ENCODE measurements at regions not wholly inside any gene's neighbourhood (a gene's known extent, or its start where the extent isn't known, plus 50 kb on each side); places are given as distances from the start of the nearest gene placed in this dataset.
A peak's percentile ranks its signal among the peaks of the same experiment; 100 is the strongest.
"Not testable (repeated sequence)": the region's sequence is repeated elsewhere in the genome, so short reads cannot be mapped to it uniquely, and the experiment has no call there.

- no peak for DNase-seq
These were observed 150.5 kb upstream of the THUMPD2 start for GRCh38 chr2:39929531-39929930.

GRCh38 chr2:39925312-39925711 lies 146.3 kb upstream of the THUMPD2 start:
- DNase-seq, result no peak

DNA sequence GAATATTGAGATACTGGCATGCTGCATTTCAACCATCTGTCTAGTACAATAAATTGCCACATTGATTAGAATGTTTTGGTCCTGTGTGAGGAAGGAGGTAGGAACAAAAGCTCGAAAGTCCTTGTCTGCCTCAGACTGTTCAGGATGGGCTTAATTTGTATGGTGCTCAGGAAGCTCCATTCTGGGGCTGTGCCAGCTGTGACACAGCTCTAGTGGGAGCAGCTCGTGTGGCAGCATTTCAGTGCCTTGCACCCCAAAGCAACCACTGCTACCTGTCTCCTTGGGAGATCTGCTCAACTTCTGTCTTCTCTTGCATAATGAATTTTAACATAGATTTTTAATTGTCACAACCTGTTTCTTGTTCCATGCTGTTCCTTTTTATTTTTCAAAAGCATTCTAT lies 144.4 kb upstream of the THUMPD2 start:
- no peak for DNase-seq

DNA sequence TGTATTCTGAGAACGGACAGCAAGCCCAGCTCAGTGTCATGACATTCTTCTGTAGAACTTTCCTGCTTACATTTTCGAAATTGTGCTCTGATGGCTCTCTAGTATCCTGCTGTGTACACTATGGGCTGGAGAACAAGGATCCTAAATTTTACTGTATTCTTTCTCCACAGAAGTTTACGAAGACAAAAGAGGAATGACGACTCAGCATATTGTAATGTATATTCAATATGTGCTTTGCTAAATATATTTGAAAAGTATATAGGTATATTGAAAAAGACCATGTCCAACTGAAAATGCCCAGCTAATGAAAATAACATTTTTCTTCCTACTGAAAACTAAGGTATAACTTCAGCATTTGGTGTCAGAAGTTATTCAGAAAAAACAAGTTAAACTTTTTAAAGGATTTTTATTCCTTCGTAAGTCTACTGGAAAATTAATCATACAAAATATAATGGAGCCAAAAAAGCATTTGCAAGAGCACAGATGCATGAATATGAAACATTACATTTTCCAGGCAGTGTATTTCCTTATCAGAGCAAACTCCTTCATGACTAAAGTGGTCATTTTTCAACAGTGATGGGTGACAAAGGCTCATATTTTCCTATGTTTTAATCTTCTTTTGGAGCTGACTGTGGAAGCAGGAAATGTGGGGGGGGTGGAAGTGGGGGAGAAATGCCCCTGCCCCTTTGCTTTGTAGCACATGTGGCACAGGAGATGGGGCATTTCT lies 143.8 kb upstream of the THUMPD2 start:
- DNase-seq, result no peak

- peak; percentile 21 for DNase-seq
These were observed 141.3 kb upstream of the THUMPD2 start for GRCh38 chr2:39920307-39920801.

GRCh38 chr2:39919511-39920306 lies 140.7 kb upstream of the THUMPD2 start:
- peak; percentile 61 for DNase-seq

DNA sequence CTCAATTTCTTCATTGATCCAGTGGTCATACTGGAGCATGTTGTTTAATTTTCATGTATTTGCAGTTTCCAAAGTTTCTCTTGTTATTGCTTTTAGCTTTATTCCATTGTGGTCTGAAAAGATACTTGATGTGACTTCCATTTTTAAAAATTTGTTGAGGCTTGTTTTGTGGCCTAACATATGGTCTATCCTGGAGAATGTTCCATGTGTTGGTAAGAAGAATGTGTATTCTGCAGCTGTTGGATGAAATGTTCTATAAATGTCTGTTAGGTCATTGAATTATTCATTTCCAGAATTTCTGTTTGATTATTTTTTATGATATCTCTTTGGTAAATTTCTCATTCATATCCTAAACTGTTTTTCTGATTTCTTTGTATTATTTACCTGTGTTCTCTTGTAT lies 139.8 kb upstream of the THUMPD2 start:
- no peak for DNase-seq

DNA sequence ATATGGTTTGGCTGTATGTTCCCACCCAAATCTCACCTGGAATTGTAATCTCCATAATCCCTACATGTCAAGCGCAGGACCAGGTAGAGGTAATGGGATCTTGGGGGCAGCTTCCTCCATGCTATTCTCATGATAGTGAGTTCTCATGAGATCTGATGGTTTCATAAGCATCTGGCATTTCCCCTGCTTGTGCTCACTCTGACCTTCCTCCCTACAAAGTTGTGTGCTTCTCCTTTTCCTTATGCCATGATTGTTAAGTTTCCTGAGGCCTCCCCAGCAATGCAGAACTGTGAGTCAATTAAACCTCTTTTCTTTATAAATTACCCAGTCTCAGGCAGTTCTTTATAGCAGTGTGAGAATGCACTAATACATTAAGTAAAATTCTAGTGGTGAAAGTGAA lies 138.3 kb upstream of the THUMPD2 start:
- not testable (repeated sequence) for DNase-seq

GRCh38 chr2:39914949-39915348 lies 135.9 kb upstream of the THUMPD2 start:
- no peak for DNase-seq

DNA sequence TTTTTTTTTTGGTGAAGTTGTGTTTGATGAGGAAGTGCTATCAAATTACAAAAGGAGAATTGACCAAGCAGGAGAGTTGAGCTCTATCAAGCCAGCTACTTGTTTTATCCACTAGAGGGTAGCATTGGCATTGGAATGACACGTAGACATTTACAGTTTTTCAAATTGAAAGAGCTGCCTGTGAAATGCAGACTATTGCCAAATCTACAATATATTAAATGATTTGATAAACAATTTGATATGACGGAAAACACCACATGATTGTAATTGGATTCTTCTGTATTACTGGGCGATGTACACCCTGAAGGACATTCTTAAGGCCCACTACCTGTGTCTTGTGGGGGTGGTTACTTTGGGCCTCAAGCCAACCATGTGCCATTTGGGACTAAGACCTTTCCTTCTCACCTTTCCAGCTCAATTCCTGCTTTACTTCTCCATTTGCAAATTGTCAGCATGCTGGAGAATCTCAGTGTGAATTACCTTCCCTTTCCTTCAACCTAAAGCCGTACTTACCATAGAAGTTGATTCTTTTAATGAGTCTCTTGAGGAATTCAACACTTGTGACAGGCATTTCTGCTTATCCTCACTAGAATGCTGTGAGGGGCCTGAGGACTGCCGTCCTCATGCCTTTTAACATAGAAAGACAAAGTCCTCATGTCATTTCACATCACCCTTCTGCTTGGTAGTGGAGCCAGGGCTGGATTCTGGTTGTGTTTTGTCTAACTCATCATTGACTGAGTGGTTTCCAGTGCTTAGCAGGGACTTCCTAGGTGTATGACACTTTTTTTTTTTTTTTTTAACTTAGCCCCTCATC lies 134.8 kb upstream of the THUMPD2 start:
- peak; percentile 61 for DNase-seq

- DNase-seq, result no peak
These were observed 123.0 kb upstream of the THUMPD2 start for GRCh38 chr2:39902103-39902502.

- no peak for DNase-seq
These were observed 119.9 kb upstream of the THUMPD2 start for GRCh38 chr2:39898934-39899333.

DNA sequence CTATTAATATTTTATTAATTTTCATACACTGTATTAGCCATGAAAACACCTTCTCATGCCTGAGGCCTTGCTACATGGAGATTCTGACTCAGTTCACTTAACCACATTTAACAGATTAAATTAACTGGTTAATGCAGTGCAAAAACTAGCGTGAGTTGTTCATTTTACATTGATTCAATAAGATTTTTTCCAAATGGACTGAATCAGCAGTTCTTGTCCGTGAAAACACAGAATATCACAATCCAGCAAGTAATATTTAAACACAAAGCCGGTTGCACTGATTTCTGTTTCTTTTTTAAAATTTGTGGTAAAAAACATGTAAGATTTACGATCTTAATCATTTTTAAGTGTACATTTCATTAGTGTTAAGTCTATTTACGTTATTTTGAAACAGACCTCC lies 118.2 kb upstream of the THUMPD2 start:
- DNase-seq, result no peak

DNA sequence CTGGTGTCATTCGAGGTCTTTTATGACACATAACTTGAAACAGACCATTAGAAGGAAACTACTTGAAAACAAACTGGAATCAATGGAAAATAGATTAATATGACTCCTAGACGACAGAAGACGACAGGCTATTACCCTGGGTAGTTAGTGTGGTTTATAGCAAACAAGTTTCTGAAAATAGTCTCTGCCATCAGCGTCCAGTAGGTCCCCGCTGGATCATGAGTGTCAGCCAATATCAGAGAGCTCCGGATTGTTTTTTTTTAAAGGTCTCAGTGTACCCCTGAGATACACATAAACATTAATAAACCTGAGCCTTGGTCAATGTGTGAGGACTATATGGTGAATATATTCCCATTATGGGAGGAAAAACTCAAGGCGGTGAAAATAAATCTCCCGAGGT lies 115.0 kb upstream of the THUMPD2 start:
- DNase-seq, result no peak

- DNase-seq, result no peak
These were observed 114.6 kb upstream of the THUMPD2 start for GRCh38 chr2:39893616-39894015.

DNA sequence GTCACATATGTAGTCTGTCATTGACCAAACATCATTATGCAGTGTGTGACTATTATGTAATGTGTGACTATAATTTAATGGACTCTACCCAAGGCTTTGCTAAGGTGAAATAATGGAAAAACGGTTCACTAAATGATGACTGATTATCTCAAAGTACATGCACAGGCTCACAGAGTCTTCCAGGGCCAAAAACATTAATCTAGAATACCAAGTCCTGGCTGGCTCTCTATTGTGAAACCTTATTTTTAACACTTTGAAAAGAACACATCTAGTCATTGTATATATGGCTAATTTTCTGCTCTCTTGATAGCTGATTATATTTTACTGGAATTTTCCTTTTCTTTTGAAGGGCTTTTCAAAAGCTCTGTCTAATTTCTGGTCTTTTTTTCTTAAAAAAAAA lies 102.9 kb upstream of the THUMPD2 start:
- no peak for DNase-seq

DNA sequence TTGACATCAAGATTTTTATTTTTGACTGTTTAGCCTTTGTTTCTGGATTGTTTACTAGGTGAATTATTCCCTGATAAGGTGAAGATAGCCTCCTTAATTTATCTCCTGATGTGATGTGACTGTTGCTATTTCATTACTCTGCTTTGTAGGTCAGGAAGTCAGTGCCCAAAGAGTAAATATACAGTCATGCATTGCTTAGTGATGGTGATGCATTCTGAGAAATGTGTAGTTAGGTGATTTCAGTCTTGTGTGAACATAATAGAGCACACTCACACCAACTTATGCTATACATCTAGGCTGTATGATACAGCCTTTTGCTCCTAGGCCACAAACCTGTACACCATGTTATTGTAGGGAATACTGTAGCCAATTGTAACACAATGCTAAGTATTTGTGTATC lies 102.4 kb upstream of the THUMPD2 start:
- no peak for DNase-seq

GRCh38 chr2:39879001-39879400 lies 99.9 kb upstream of the THUMPD2 start:
- DNase-seq, result not testable (repeated sequence)

- no peak for DNase-seq
These were observed 96.8 kb upstream of the THUMPD2 start for GRCh38 chr2:39875914-39876267.

GRCh38 chr2:39875182-39875913 lies 96.3 kb upstream of the THUMPD2 start:
- no peak for DNase-seq

GRCh38 chr2:39874236-39874635 lies 95.2 kb upstream of the THUMPD2 start:
- no peak for DNase-seq

- no peak for DNase-seq
These were observed 94.5 kb upstream of the THUMPD2 start for GRCh38 chr2:39873586-39873985.

- DNase-seq, result no peak
These were observed 93.7 kb upstream of the THUMPD2 start for GRCh38 chr2:39872748-39873147.
